Astrocyte of the spinal cord (primary cell): ENCODE measurements at regions not wholly inside any gene's neighbourhood (a gene's known extent, or its start where the extent isn't known, plus 50 kb on each side); places are given as distances from the start of the nearest gene placed in this dataset.
"Not testable (repeated sequence)": the region's sequence is repeated elsewhere in the genome, so short reads cannot be mapped to it uniquely, and the experiment has no call there.

Experiments
- DNase-seq: peaks from one replicate; pipeline ENCODE4 v3.0.0; 2011; ENCODE audit warnings: low read depth, low spot score
- H3K4me3 ChIP-seq: 2 replicates; pipeline ENCODE4 v1.5.1; 2011; ENCODE audit warnings: low read depth, mild to moderate bottlenecking, low read length, moderate library complexity
- CTCF ChIP-seq: IDR thresholded peaks from 2 replicates; pipeline ENCODE4 v1.5.1; 2012; ENCODE audit warnings: low read depth, mild to moderate bottlenecking, low read length, inconsistent platforms
- in situ Hi-C: cut with HindIII; loops from 2 replicates; pipeline ENCODE4 v1.10.0; 2017; ENCODE audit warnings: low sequenced_read_pairs

- in situ Hi-C loops: no loop called here
- no peak for DNase-seq
- H3K4me3 ChIP-seq: no peak overlapping the region
- no peak for TF ChIP-seq CTCF
Observed at GRCh38 chr4:104283303-104283702, 211.4 kb downstream of the CXXC4 start.

- no peak for DNase-seq
- H3K4me3 ChIP-seq: no peak overlapping the region
- no peak for TF ChIP-seq CTCF
- in situ Hi-C loops: no loop called here
Observed at GRCh38 chr4:104279744-104280143, 214.9 kb downstream of the CXXC4 start.

- in situ Hi-C loops: no loop called here
- no peak overlapping the region for H3K4me3 ChIP-seq
- no peak for TF ChIP-seq CTCF
- no peak for DNase-seq
Observed at GRCh38 chr4:104272966-104273365, 221.7 kb downstream of the CXXC4 start.

GRCh38 chr4:104269603-104270002 lies 225.1 kb downstream of the CXXC4 start:
- in situ Hi-C loops, H3K4me3 ChIP-seq, DNase-seq: not testable (repeated sequence)

GRCh38 chr4:104263100-104263499 lies 231.6 kb downstream of the CXXC4 start:
- H3K4me3 ChIP-seq: no peak overlapping the region
- no peak for DNase-seq
- no peak for TF ChIP-seq CTCF
- in situ Hi-C loops: no loop called here

GRCh38 chr4:104262678-104263077 lies 232.0 kb downstream of the CXXC4 start:
- DNase-seq: no peak
- in situ Hi-C loops: no loop called here
- TF ChIP-seq CTCF: no peak
- H3K4me3 ChIP-seq: no peak overlapping the region

GRCh38 chr4:104248726-104249125 lies 246.0 kb downstream of the CXXC4 start:
- in situ Hi-C loops: no loop called here
- TF ChIP-seq CTCF: no peak
- no peak for DNase-seq

More at GRCh38 chr4:104248726-104249125, 246.0 kb downstream of the CXXC4 start:
- H3K4me3 ChIP-seq: no peak overlapping the region
